Psoas muscle (tissue), 7 donors: ENCODE measurements at regions not wholly inside any gene's neighbourhood (a gene's known extent, or its start where the extent isn't known, plus 50 kb on each side); places are given as distances from the start of the nearest gene placed in this dataset.

Experiments used
- ATAC-seq, 4 donors: fragments of 200-7000 bp; cut with Tn5 transposase; one replicate each; pipeline ENCODE4 v1.9.1; 2020; ENCODE audit warnings: moderate library complexity in 3 of 4, mild to moderate bottlenecking in 2 of 4
- DNase-seq, 2 donors: peaks; one replicate each; pipeline ENCODE4 v3.0.0-alpha.2; 2020
- H3K27ac ChIP-seq: fragments of 200-600 bp; one replicate; pipeline ENCODE4 v1.8.0; 2022
- H3K27me3 ChIP-seq, 3 donors: fragments of 200-600 bp in 1 of 3; one replicate each; pipeline versions ENCODE4 v1.6.1 to v1.8.0; 2013 to 2022; ENCODE audit warnings: low read length in 2 of 3, mild to moderate bottlenecking in 2 of 3, moderate library complexity in 1 of 3; ENCODE audit not compliant: insufficient read depth in 3 of 3
- H3K36me3 ChIP-seq, 2 donors: fragments of 200-600 bp in 1 of 2; one replicate each; pipeline versions ENCODE4 v1.6.1 to v1.8.0; 2013 to 2022; ENCODE audit warnings: low read depth in 1 of 2, mild to moderate bottlenecking in 1 of 2, moderate library complexity in 1 of 2; ENCODE audit not compliant: insufficient read depth in 1 of 2
- H3K4me1 ChIP-seq: fragments of 200-600 bp; one replicate; pipeline ENCODE4 v1.8.0; 2022
- H3K4me3 ChIP-seq: fragments of 200-600 bp; one replicate; pipeline ENCODE4 v1.8.0; 2022; ENCODE audit warnings: mild to moderate bottlenecking
- H3K9me3 ChIP-seq: fragments of 200-600 bp; one replicate; pipeline ENCODE4 v1.8.0; 2022
- CTCF ChIP-seq: fragments of 200-600 bp; IDR thresholded peaks from one replicate; pipeline ENCODE4 v1.8.0; 2022; ENCODE audit warnings: antibody characterized with exemption
- WGBS, 3 donors: extraction: QIAGEN DNeasy Blood & Tissue Kit; methylation state at CpG; one replicate each; pipeline versions ENCODE4 v1.1.6 to v1.1.7; 2013; 5-methylcytosine and 5-hydroxymethylcytosine counted together
- intact Hi-C, 2 donors: fragments of 100-400 bp; cut with DNase I; formaldehyde crosslinking; loops; one replicate each; pipeline versions ENCODE4 v1.11.0 to v1.14.2; 2022
- donor health status: healthy with polysubstance abuse.
- donor health status: DM: no; HTN: no; CAD: no; lungs with moderate emphysema.
- donor health status: Bipolar disorder and iron deficiency.
- donor health status: healthy.
- donor health status: DM: yes; HTN: yes; CAD: no.
- donor health status: DM: no; HTN: no; CAD: no.
- donor health status: DM: yes; HTN: yes; CAD: no.

GRCh38 chr14:30252151-30252550 lies 306.8 kb upstream of the G2E3 start:
- DNase-seq (no peak), ATAC-seq (no peak)
- intact Hi-C loops: no loop called here
- no peak for TF ChIP-seq CTCF
- Histone ChIP-seq H3K36me3 (no peaks in the 10 kb centered on the region), H3K27me3 (no peaks in the 10 kb centered on the region), H3K4me3 (no peak overlapping the region), H3K9me3 (no peaks in the 10 kb centered on the region), H3K4me1 (no peaks in the 10 kb centered on the region), H3K27ac (no peak overlapping the region)
- 68 to 78% (median 73%) methylated on average over 2 of the region's 2 CpGs for WGBS, 3 donors

GRCh38 chr14:30252783-30253674 lies 305.9 kb upstream of the G2E3 start:
- intact Hi-C loops: no loop called here
- H3K27ac ChIP-seq: no peak overlapping the region
- H3K36me3 ChIP-seq: no peaks in the 10 kb centered on the region
- no peaks in the 10 kb centered on the region for H3K27me3 ChIP-seq
- WGBS, 3 donors: 64 to 70% (median 68%) methylated on average over 6 of the region's 6 CpGs
- DNase-seq (no peak), ATAC-seq (no peak)
- no peak overlapping the region for H3K4me3 ChIP-seq
- H3K4me1 ChIP-seq: no peaks in the 10 kb centered on the region
- TF ChIP-seq CTCF: no peak
- H3K9me3 ChIP-seq: no peaks in the 10 kb centered on the region

DNA sequence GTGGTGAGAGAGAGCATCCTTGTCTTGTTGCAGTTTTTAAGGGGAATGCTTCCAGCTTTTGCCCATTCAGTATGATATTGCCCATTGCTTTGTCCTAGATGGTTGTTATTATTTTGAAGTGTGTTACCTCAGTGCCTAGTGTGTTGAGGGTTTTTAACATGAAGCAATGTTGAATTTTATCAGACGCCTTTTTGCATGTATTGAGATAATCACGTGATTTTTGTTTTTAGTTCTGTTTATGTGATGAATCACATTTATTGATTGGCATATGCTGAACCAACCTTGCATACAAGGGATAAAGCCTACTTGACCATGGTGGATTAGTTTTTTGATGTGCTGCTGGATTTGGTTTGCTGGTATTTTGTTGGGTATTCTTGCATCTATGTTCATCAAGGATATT lies 302.3 kb upstream of the G2E3 start:
- WGBS, 3 donors: 92 to 95% (median 93%) methylated on average over 2 of the region's 2 CpGs
- no peak for TF ChIP-seq CTCF

GRCh38 chr14:30257946-30258661 lies 300.9 kb upstream of the G2E3 start:
- Histone ChIP-seq H3K36me3 (no peaks in the 10 kb centered on the region), H3K4me1 (no peaks in the 10 kb centered on the region), H3K4me3 (no peak overlapping the region), H3K9me3 (no peaks in the 10 kb centered on the region), H3K27ac (no peak overlapping the region), H3K27me3 (peaks cover 0 to 3% (median 2%) of the 10 kb centered on the region in 3 donors)
- no peak for ATAC-seq
- TF ChIP-seq CTCF: no peak
- no peak for DNase-seq
- 77 to 92% (median 80%) methylated on average over 1 of the region's 1 CpG for WGBS, 3 donors
- intact Hi-C loops: no loop called here

More for the DNA sequence above, 302.3 kb upstream of the G2E3 start:
- Histone ChIP-seq H3K27ac (no peak overlapping the region), H3K9me3 (no peaks in the 10 kb centered on the region), H3K4me1 (no peaks in the 10 kb centered on the region), H3K36me3 (no peaks in the 10 kb centered on the region), H3K27me3 (peaks cover 0 to 3% (median 2%) of the 10 kb centered on the region in 3 donors), H3K4me3 (no peak overlapping the region)
- ATAC-seq (no peak), DNase-seq (no peak)
- intact Hi-C loops: no loop called here
